ENCODE measurements at regions not wholly inside any gene's neighbourhood (a gene's known extent, or its start where the extent isn't known, plus 50 kb on each side); places are given as distances from the start of the nearest gene placed in this dataset.

DNA sequence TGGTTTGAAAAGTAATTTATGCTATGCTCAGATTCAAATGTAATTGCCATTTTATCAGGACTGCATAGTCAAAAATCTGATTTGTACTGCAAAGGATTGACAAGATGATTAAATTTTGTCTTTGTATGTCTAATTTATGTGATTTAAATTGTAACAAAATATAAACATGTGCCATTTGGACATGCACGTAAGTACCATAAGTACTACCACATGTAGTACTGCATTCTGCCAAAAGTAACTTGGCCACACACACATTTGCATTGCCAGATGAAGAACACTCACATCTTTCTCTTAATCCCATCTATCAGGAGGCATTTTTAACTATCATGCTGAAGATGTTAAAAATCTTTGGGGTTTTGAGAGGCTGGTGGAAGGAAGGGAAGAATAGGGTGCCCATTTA is 133.3 kb downstream of the KLF12 start:
- no peak for DNase-seq

GRCh38 chr13:73998631-73999030 is 135.6 kb downstream of the KLF12 start:
- no peak for DNase-seq

GRCh38 chr13:73997964-73998363 is 136.2 kb downstream of the KLF12 start:
- no peak for DNase-seq

- DNase-seq, result no peak
These were observed 137.6 kb downstream of the KLF12 start for GRCh38 chr13:73996569-73996968.

GRCh38 chr13:73995736-73996135 is 138.5 kb downstream of the KLF12 start:
- DNase-seq, result no peak

DNA sequence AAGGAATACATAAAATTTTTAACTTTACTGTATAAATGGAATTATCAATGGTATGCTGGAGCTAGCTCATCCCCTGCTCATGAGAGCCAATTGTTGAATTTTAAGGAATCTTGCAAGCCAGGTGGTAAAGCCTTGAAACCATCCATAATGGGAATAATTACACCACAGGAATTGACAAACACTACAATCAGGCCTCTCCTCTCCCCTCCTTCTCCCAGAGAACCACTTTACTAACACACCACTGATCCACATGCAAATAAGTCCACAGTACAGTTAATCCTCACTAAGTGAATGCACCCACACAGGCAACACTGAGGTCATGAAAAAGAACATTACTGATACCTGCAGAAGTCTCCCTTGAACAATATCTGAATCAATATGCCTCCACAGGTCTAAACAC is 140.5 kb downstream of the KLF12 start:
- DNase-seq, result no peak

DNA sequence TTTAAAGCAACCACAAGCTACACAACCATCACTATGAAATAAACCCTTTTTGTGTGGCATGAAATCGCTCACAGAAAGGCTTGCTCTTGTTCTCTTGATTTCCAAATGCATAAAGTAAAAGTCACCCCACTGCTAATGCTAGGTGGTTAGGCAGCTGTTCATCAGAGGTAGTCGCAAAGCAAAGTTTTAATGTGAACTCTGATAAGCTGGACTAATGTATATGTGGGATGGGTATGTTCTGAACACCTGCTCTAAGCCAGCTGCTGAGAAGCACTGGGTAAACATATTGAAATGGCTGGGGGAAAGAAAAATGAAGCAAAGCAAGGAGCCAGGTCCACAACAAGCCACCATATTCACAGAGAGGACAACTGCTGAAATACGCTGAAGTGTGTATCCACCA is 142.3 kb downstream of the KLF12 start:
- no peak for DNase-seq

GRCh38 chr13:73991384-73991783 is 142.8 kb downstream of the KLF12 start:
- DNase-seq, result no peak

DNA sequence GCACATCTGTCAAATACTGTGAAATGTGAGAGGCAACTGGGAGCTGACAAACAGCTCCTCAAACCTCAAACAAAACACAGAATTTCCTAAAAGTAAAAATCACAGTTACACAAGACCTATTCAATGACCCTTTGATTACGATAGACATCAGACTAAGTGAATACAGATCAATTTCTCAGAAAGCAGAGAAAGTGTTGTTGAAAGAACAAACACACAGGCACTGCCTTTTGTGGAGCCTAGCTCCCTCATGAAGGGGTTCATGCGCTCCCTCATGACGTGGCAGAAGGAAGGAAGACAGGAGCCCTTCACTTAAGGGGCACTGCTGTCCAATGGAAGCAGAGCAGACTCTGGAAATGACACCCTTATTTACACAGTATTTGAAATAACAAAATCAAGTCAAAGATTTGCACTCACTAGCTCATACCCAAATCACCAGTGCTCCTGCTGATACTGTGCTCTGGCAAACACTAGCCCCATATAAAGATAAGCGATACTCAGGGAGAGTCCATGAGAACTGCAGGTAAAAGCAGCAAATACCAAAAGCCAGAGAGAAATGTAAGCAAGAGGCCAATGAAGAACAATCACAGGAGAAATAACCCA is 144.9 kb downstream of the KLF12 start:
- no peak for DNase-seq

- DNase-seq, result peak; percentile 19 to 23
These were observed 145.7 kb downstream of the KLF12 start for GRCh38 chr13:73988461-73988860.

DNA sequence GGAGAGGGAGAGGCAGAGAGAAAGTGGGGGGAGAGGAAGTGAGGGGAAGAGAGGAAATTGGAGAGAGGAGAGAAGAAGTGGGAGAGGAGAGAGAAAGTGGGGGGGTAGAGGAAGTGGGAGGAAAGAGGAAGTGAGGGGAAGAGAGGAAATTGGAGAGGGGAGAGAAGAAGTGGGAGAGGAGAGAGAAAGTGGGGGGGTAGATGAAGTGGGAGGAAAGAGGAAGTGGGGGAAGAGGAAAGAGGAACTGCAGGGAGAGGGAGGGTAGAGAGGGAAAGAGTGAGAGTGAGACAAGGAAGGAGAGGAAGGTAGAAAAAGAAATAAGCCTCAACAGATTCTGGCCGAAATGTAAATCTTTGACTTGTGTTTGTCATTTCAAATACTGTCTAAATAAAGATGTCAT is 146.6 kb downstream of the KLF12 start:
- DNase-seq, result no peak

- no peak for DNase-seq
These were observed 148.4 kb downstream of the KLF12 start for GRCh38 chr13:73985783-73986182.

- peak; percentile 21 to 27 for DNase-seq
These were observed 149.1 kb downstream of the KLF12 start for GRCh38 chr13:73984949-73985691.

DNA sequence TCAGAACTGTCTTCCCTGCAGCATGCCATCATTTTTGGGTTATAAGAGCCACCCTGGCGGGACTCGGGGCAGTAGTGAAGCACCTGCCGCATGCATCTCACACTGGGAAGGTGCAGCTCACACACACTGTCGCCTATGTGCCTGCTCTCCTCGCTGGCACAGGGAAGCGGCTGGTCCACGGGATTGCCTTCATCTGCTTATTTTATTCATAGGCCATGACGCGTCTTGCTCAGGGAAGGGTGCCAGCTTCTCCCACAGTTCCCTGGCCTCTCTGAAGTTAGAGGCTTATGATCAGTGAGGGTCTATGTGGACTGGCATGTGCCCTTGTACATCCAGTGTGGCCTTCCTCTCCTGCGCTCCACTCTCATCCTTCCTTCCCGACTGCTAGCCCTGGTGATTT is 150.0 kb downstream of the KLF12 start:
- DNase-seq, result no peak

- DNase-seq, result no peak
These were observed 151.1 kb downstream of the KLF12 start for GRCh38 chr13:73983109-73983508.

GRCh38 chr13:73981595-73981994 is 152.6 kb downstream of the KLF12 start:
- DNase-seq, result no peak

- no peak for DNase-seq
These were observed 158.4 kb downstream of the KLF12 start for GRCh38 chr13:73975767-73976166.

- no peak for DNase-seq
These were observed 160.2 kb downstream of the KLF12 start for GRCh38 chr13:73974051-73974450.

- DNase-seq, result no peak
These were observed 161.0 kb downstream of the KLF12 start for GRCh38 chr13:73973156-73973555.

DNA sequence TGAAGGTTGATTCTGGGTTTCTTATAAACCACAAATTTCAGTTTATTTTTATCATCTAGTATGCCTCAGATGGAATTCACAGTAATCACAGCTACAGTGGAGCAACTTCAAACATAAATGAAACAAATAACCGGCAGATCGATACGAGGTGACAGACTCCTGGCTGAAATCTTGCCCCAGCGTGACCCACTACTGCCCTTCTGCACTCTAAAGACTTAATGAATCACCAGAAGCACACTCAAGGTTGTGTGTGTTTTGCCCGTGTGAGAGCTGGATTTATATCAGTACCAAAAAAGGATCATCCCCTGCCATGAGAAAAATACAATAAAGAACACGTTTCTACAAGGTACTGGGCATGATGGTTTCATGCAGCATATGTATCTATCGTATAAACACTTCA is 161.7 kb downstream of the KLF12 start:
- DNase-seq, result no peak

GRCh38 chr13:73971481-73971880 is 162.7 kb downstream of the KLF12 start:
- no peak for DNase-seq

- no peak for DNase-seq
These were observed 163.7 kb downstream of the KLF12 start for GRCh38 chr13:73970421-73971055.

DNA sequence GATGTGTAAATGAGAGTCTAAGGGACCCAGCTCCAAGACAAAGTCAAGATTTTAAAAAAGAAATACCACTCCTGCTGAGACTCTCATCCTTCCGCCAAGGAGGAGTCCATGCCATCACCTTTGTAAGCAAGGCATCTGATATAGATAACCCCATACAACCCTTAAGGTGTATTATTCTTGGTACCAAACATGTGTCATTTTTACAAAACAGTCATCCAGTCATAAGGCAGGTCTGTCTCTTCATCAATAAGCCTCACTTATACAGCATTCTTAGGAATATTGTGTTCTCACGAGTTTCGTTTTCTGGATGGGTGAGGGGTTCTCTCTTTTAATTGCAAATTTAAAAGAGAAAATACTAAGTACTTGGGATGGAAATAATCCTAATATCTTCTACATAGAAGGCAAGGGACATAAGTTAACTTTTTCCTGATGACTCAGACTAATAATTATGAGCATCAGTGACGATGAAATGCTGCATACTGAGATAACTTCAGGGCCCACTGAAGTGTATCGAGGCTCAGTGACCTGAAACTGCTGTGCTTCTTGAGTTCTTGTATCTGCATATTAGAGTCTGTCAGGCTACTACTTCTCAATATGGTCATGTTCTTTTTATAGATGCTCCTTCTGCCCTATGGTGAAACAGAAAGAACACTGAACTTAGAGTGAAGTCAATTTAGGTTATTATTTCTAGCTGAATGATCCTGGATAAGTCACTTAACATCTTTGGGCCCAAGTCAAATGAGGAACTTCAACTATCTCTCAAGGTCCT is 166.6 kb downstream of the KLF12 start:
- no peak for DNase-seq

Data from right lung (tissue), 2 donors.